GM23248 (cell line): ENCODE measurements at regions not wholly inside any gene's neighbourhood (a gene's known extent, or its start where the extent isn't known, plus 50 kb on each side); places are given as distances from the start of the nearest gene placed in this dataset.

Source experiments
- EZH2 ChIP-seq: fragments of 200-600 bp; sonication (generic); IDR thresholded peaks from 2 replicates; pipeline ENCODE4 v1.6.1; 2018; ENCODE audit warnings: antibody characterized with exemption, mild to moderate bottlenecking; ENCODE audit not compliant: insufficient read depth, poor library complexity, severe bottlenecking
- EZH2phosphoT487 ChIP-seq: fragments of 200-600 bp; sonication (generic); IDR thresholded peaks from 2 replicates; pipeline ENCODE4 v1.6.1; 2018; ENCODE audit warnings: antibody characterized with exemption, moderate library complexity, mild to moderate bottlenecking, low read depth; ENCODE audit not compliant: insufficient read depth

GRCh38 chr15:67902579-67903009 lies 62.7 kb upstream of the RNU6-1 start:
- no peak for TF ChIP-seq EZH2phosphoT487
- TF ChIP-seq EZH2 = no peak
